Natural killer cell treated with Interleukin-12 subunit alpha and Interleukin-12 subunit beta and Interleukin-15 and Interleukin-18, amount 100 ng/mL, for 72 hours (primary cell): ENCODE measurements at regions not wholly inside any gene's neighbourhood (a gene's known extent, or its start where the extent isn't known, plus 50 kb on each side); places are given as distances from the start of the nearest gene placed in this dataset.

ENCODE experiments used
- ATAC-seq, 2 donors: fragments of 150-1000 bp; cut with Tn5 transposase in 1 of 2; sonication (Bioruptor Pico), chemical (Tn5 transposase) in 1 of 2; 2 replicates each; pipeline ENCODE4 v1.10.0; 2021
- DNase-seq: peaks from one replicate; pipeline ENCODE4 v3.0.0; 2022; ENCODE audit warnings: low spot score
- H3K27ac Mint-ChIP-seq, 2 donors: 1 replicate in 1 of 2; 2 replicates in 1 of 2; pipeline ENCODE4 v1.8.0; 2022; ENCODE audit warnings: mixed read lengths in 2 of 2, mild to moderate bottlenecking in 1 of 2, moderate library complexity in 1 of 2
- H3K27me3 Mint-ChIP-seq, 2 donors: 1 replicate in 1 of 2; 2 replicates in 1 of 2; pipeline ENCODE4 v1.8.0; 2022; ENCODE audit warnings: mixed read lengths in 2 of 2
- H3K36me3 Mint-ChIP-seq: one replicate; pipeline ENCODE4 v1.8.0; 2022; ENCODE audit warnings: mixed read lengths
- H3K4me1 Mint-ChIP-seq, 2 donors: 1 replicate in 1 of 2; 2 replicates in 1 of 2; pipeline ENCODE4 v1.8.0; 2022; ENCODE audit warnings: low read depth in 2 of 2, mixed read lengths in 2 of 2, mild to moderate bottlenecking in 1 of 2
- H3K4me3 Mint-ChIP-seq: one replicate; pipeline ENCODE4 v1.8.0; 2022; ENCODE audit warnings: mixed read lengths
- H3K9me3 Mint-ChIP-seq: 2 replicates; pipeline ENCODE4 v1.8.0; 2022; ENCODE audit warnings: mixed read lengths

- Mint-ChIP-seq H3K4me1 (no peaks in the 10 kb centered on the region), H3K36me3 (peaks cover 4% of the 10 kb centered on the region), H3K27me3 (peaks cover 23 to 28% of the 10 kb centered on the region in 2 donors), H3K27ac (no peak overlapping the region), H3K4me3 (no peak overlapping the region), H3K9me3 (peaks cover 3% of the 10 kb centered on the region)
- DNase-seq, result no peak
- ATAC-seq, result peak in 1 of 2 donors; percentile 56
Observed at GRCh38 chr2:173629076-173629475, 274.4 kb downstream of the CDCA7 start.

DNA sequence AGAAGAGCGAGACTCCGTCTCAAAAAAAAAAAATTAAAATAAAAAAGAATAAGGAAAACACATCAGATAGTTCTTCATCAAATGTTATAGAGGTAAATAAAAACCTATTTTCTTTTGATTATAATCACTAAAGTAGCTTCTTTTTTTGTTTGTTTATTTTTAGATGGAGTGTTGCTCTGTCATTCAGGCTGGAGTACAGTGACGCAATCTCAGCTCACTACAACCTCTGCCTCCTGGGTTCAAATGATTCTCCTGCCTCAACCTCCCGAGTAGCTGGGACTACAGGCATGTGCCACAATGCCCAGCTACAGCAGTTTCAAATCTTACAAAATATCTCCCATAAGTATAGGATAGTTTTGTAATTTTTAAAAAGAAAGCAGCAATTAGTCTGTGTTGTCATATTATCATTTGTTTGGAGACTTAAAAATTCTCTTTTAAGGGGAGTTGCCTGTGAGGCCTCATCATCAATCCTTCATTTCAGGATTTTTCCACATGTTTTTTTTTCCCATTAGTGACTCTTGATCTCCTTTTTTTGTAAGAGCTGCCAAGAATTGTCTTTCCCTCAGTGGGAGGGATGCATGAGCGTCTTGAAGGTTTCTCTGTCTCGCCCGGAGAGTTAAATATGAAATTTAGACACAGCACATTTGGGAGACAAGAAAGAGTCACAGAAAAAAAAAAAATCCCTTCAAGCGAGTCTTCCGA, 275.9 kb downstream of the CDCA7 start:
- DNase-seq (no peak), ATAC-seq (no peak)
- Mint-ChIP-seq H3K27me3 (peaks cover 27 to 34% of the 10 kb centered on the region in 2 donors), H3K27ac (no peak overlapping the region), H3K4me1 (no peaks in the 10 kb centered on the region), H3K9me3 (peaks cover 3% of the 10 kb centered on the region), H3K4me3 (no peak overlapping the region), H3K36me3 (peaks cover 4% of the 10 kb centered on the region)

- ATAC-seq (no peak), DNase-seq (no peak)
- H3K27me3 Mint-ChIP-seq, result peaks cover 29 to 37% of the 10 kb centered on the region in 2 donors
- no peak overlapping the region for H3K4me3 Mint-ChIP-seq
- peaks cover 3% of the 10 kb centered on the region for H3K9me3 Mint-ChIP-seq
- no peak overlapping the region for H3K27ac Mint-ChIP-seq
- peaks cover 4% of the 10 kb centered on the region for H3K36me3 Mint-ChIP-seq
- no peaks in the 10 kb centered on the region for H3K4me1 Mint-ChIP-seq
Observed at GRCh38 chr2:173631127-173631460, 276.4 kb downstream of the CDCA7 start.

DNA sequence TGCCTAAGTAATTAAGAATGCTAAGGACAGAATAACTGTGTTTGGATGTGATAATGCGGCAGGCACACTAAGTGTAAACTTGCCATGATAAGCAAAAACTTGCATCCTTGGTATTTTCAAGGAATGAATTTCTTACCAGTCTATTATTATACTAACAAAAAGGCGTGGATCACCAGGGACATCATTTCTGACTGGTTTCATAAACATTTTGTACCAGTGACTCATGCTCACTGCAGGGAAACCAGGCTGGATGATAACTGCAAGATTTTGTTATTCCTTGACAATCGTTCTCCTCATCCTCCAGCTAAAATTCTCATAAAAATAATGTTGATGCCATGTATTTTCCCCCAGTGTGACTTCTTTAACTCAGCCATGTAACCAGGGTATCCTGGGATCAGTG, 289.5 kb downstream of the CDCA7 start:
- Mint-ChIP-seq H3K27ac (no peak overlapping the region), H3K36me3 (no peaks in the 10 kb centered on the region), H3K9me3 (no peaks in the 10 kb centered on the region), H3K4me3 (no peak overlapping the region), H3K4me1 (no peaks in the 10 kb centered on the region), H3K27me3 (peaks cover 11 to 31% of the 10 kb centered on the region in 2 donors)
- no peak for ATAC-seq
- no peak for DNase-seq

DNA sequence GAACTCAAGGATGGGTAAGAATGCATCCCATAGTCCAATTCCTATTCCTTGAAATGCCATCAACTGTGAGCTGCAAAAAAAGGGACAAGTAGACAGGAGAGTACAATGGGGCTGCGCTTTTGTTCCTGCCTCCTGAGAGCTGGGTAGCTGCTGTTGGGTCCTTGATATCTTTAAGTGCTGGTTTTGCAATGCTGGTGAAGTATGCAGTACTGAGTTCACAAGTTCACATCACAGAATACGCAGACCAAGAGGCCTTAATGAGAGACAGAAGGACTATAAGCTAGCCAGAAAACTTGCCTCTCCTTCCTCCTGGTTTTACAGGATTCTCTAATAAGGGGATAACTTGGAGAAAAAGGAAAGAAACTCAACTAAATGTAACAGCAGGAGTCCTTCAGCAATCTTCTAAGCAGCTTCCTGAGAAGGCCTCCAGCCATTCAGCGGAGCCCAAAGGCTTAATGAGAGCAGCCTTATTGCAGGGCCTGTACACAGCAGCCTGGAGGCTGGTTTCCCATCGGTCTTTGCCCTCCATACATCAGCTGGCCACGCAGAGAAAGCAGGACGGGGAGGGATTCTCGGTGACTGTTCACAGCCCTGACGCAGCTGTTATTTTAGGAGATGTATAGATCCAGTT, 293.1 kb downstream of the CDCA7 start:
- no peak for ATAC-seq
- Mint-ChIP-seq H3K4me3 (no peak overlapping the region), H3K27ac (no peak overlapping the region), H3K27me3 (peaks cover 5 to 25% of the 10 kb centered on the region in 2 donors), H3K4me1 (no peaks in the 10 kb centered on the region), H3K36me3 (no peaks in the 10 kb centered on the region), H3K9me3 (no peaks in the 10 kb centered on the region)
- no peak for DNase-seq

DNA sequence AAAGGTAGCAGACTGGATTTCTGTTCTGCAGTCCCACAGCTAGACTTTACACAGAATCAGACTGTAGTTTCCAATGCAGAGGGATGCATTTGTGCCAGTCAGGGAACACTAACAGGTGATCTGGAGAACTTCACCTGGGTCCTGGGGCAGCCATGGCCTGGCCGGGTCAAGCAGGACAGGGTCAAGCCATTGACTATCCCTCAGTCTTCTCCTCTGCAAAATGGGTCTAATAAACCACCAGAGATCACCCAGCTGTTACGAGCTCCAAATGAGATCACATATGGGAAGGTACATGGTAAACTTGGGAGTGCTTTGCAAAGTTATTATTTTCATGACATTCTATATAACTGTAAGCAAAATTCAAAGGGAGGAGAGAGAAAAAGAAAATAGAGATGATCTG, 294.1 kb downstream of the CDCA7 start:
- H3K27ac Mint-ChIP-seq, result no peak overlapping the region
- DNase-seq (no peak), ATAC-seq (no peak)
- no peaks in the 10 kb centered on the region for H3K4me1 Mint-ChIP-seq
- H3K9me3 Mint-ChIP-seq, result no peaks in the 10 kb centered on the region
- H3K4me3 Mint-ChIP-seq, result no peak overlapping the region
- H3K27me3 Mint-ChIP-seq, result peaks cover 5 to 25% of the 10 kb centered on the region in 2 donors
- H3K36me3 Mint-ChIP-seq, result no peaks in the 10 kb centered on the region

DNA sequence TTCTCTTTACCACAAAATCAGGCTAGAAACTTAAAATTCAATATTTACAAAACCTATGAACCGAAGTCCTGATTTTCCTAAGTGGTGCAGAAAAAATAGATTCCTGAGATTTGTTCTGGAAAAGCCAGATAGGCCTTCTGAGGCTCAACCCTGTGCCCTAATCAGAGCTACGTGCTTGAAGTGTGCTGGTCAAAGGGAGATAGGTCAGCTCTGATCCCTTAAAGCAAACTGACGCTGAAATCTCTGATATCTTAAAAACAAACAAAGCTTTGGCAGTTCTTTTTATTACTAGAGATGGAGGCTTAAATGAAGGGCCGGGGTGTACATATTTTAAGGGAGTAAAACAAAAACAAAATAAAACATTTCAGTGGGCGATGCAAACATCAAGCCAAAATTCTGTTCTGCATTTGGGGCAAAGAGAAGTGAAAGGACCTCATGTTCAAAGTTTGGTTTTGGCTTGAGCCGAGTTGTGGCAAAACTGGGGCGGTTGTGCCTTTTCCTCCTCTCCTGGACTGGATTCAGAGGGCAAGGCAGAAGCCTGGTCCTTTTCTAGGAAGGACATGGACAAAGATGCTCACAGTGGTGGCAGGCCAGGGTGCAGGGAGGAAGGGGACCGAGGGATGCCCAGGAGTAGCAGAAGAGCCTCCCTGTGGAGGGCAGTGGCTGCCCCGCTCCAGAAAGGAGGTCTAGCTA, 295.0 kb downstream of the CDCA7 start:
- H3K4me3 Mint-ChIP-seq, result no peak overlapping the region
- no peaks in the 10 kb centered on the region for H3K4me1 Mint-ChIP-seq
- no peak for DNase-seq
- H3K36me3 Mint-ChIP-seq, result no peaks in the 10 kb centered on the region
- H3K27ac Mint-ChIP-seq, result no peak overlapping the region
- ATAC-seq, result no peak
- H3K27me3 Mint-ChIP-seq, result peaks cover 7 to 25% of the 10 kb centered on the region in 2 donors
- no peaks in the 10 kb centered on the region for H3K9me3 Mint-ChIP-seq

DNA sequence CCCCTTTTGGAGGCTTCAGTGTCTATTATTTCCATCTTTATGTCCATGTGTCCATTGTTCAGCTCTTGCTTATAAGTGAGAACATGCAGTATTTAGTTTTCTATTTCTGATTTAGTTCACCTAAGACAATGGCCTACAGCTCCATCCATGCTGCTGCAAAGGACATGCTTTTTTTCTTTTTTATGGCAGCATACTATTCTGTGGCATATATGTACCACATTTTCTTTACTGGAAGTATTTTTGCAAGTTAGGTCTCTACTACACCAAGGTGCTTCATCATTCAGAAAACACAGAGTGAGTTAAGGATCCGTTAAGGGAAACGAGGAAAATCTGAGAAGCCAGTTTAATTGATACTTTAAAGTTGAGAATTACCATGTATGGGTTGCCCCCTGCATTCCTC, 297.2 kb downstream of the CDCA7 start:
- H3K36me3 Mint-ChIP-seq, result no peaks in the 10 kb centered on the region
- DNase-seq (no peak), ATAC-seq (no peak)
- H3K4me1 Mint-ChIP-seq, result no peaks in the 10 kb centered on the region
- H3K9me3 Mint-ChIP-seq, result no peaks in the 10 kb centered on the region
- no peak overlapping the region for H3K4me3 Mint-ChIP-seq
- H3K27ac Mint-ChIP-seq, result no peak overlapping the region
- H3K27me3 Mint-ChIP-seq, result peaks cover 10 to 23% of the 10 kb centered on the region in 2 donors

DNA sequence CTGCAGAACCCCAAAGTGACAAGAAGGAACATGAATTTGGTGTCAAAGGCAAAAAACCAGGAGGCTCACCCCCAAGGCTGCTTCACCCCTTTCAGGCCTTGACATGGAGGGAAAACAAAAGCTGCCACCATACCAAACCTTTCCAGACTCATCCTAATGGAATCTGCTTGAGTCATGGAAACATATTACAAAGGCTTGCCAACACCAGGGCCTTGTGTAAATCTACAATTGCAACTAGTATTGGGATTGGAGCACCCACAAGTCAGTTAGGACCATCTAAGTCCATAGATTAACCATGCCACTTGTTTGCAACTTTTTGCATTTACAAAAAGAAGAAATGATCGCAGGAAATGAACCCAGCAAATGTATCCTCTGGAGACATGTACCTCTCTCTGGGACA, 297.6 kb downstream of the CDCA7 start:
- H3K4me3 Mint-ChIP-seq, result no peak overlapping the region
- DNase-seq (no peak), ATAC-seq (no peak)
- no peaks in the 10 kb centered on the region for H3K9me3 Mint-ChIP-seq
- no peaks in the 10 kb centered on the region for H3K36me3 Mint-ChIP-seq
- peaks cover 10 to 25% of the 10 kb centered on the region in 2 donors for H3K27me3 Mint-ChIP-seq
- no peaks in the 10 kb centered on the region for H3K4me1 Mint-ChIP-seq
- no peak overlapping the region for H3K27ac Mint-ChIP-seq

DNA sequence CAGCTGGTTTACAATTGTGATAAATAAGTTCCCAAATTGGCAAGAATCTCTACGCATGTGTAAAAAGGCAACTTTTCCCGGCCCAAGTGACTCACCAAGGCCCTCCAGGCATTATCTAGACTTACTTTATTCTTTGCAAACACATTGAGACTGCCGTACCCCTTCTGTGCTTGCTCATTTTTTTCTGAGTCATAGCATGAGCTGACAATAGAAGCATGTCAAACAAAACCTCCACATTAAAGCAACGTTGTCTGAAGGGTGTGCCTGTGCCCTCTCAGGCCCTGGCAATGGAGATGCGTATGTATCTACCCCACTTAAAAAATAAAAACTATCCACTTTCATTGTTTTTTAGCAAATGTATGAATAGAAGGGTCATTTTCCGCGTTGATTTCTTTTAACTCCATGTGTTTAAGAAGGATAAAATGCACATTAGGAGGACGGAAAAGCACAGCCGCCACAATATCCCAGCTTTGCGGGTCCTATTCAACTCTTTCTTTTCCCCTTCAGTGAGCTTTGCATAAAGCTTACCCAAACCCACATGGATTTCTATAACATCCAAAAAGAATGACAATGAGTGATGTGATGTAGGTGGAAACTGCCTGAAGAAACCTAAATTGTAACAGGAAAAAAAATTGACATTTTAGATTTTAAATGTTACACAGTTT, 298.2 kb downstream of the CDCA7 start:
- Mint-ChIP-seq H3K4me1 (no peaks in the 10 kb centered on the region), H3K4me3 (no peak overlapping the region), H3K9me3 (no peaks in the 10 kb centered on the region), H3K36me3 (no peaks in the 10 kb centered on the region), H3K27me3 (peaks cover 12 to 22% of the 10 kb centered on the region in 2 donors), H3K27ac (no peak overlapping the region)
- no peak for DNase-seq
- ATAC-seq, result no peak

DNA sequence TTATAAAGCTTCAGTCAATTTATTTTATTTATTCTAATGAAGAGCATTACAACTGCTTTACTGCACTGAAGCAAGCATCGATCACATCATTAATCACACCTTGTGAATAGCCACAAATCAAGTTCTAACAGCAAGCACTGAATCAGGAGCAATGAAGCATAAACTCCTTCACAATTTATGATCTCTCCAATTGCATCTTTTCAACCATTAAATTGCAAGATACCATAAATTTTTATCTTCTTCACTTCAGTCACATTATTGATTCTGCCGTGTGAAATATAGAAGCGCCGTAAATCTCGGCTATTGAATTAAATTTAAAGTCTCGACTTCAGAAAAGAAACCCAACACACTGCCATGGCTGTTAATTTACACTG, 298.7 kb downstream of the CDCA7 start:
- DNase-seq, result no peak
- no peak overlapping the region for H3K4me3 Mint-ChIP-seq
- H3K27ac Mint-ChIP-seq, result no peak overlapping the region
- H3K9me3 Mint-ChIP-seq, result no peaks in the 10 kb centered on the region
- peaks cover 9 to 22% of the 10 kb centered on the region in 2 donors for H3K27me3 Mint-ChIP-seq
- no peaks in the 10 kb centered on the region for H3K36me3 Mint-ChIP-seq
- no peak for ATAC-seq
- no peaks in the 10 kb centered on the region for H3K4me1 Mint-ChIP-seq

- H3K27ac Mint-ChIP-seq, result no peak overlapping the region
- DNase-seq (no peak), ATAC-seq (no peak)
- H3K27me3 Mint-ChIP-seq, result peaks cover 7 to 22% of the 10 kb centered on the region in 2 donors
- no peaks in the 10 kb centered on the region for H3K36me3 Mint-ChIP-seq
- H3K4me1 Mint-ChIP-seq, result no peaks in the 10 kb centered on the region
- H3K9me3 Mint-ChIP-seq, result no peaks in the 10 kb centered on the region
- no peak overlapping the region for H3K4me3 Mint-ChIP-seq
Observed at GRCh38 chr2:173654161-173654895, 299.7 kb downstream of the CDCA7 start.

DNA sequence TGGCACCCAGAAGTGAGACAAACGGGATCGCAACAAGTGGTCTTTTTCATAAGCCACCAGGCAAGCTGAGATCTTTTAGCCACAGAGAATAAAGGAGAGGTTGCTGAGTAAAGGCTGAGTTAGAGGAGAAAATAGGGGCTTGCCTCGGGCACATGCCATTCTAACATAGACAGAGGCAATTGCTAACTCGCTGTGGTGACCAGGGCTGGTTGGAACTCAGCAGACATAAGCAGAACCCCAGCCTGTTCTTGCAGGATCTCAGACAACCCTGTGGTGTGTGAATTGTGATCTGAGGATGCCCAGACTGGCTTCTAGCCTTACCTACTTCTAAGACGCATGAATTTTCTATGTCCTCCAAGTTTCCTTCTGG, 300.2 kb downstream of the CDCA7 start:
- no peak for DNase-seq
- ATAC-seq, result peak in 1 of 2 donors; percentile 24
- Mint-ChIP-seq H3K27ac (no peak overlapping the region), H3K27me3 (peaks cover 7 to 22% of the 10 kb centered on the region in 2 donors), H3K4me3 (no peak overlapping the region), H3K4me1 (no peaks in the 10 kb centered on the region), H3K36me3 (no peaks in the 10 kb centered on the region), H3K9me3 (no peaks in the 10 kb centered on the region)
